ENCODE measurements at regions not wholly inside any gene's neighbourhood (a gene's known extent, or its start where the extent isn't known, plus 50 kb on each side); places are given as distances from the start of the nearest gene placed in this dataset.

GRCh38 chr4:187283201-187283955 lies 559.7 kb upstream of the FAT1 start:
- H3K9me3 ChIP-seq (ENCODE audit: control insufficient read depth, insufficient read depth, low read length), result no peaks in the 10 kb centered on the region
- POLR2A ChIA-PET (ENCODE audit: unreplicated experiment), result no interaction called here
- CTCF ChIA-PET, result no interaction called here
- dilution Hi-C loops (cut with HindIII; ENCODE audit: low sequenced_read_pairs, unreplicated experiment), result no loop called here
- DNase-seq, result peak; percentile 46
- no peak overlapping the region for H3K23ac ChIP-seq (ENCODE audit: low read depth, low read length)
- H2BK15ac ChIP-seq (ENCODE audit: low read depth, low read length), result no peak overlapping the region
- H3K27ac ChIP-seq (ENCODE audit: insufficient read depth, low read length), result no peak overlapping the region
- no peak overlapping the region for H3K4ac ChIP-seq (ENCODE audit: low read depth, low read length)
- H3K56ac ChIP-seq (ENCODE audit: extremely low read depth, insufficient read depth, low read length), result no peak overlapping the region
- H3K14ac ChIP-seq (replicated peaks; ENCODE audit: low read depth, low read length), result peak overlapping the region; percentile 65; the same call in 1 of the 2 replicates
- no peaks in the 10 kb centered on the region for H3K36me3 ChIP-seq (ENCODE audit: control insufficient read depth, insufficient read depth, low read length)
- no peak for ATAC-seq (ENCODE audit: low read depth)
- no peak overlapping the region for H2AK5ac ChIP-seq (ENCODE audit: low read depth, low read length)
- no CpG with 5 or more reads among the region's 10 CpGs for WGBS, 2 experiments (ENCODE audit: extremely low coverage in 2 of 2, insufficient read length in 1 of 2)
- H3K4me3 ChIP-seq (ENCODE audit: insufficient read depth, low read depth, low read length), result no peak overlapping the region
- intact Hi-C loops (cut with micrococcal nuclease), result no loop called here
- no TSS peak for BruUV-seq (replicated peaks)
- H3K18ac ChIP-seq (ENCODE audit: low read depth, low read length), result no peak overlapping the region; the same call in 1 of the 2 replicates
- no peak overlapping the region for H2AK9ac ChIP-seq (replicated peaks; ENCODE audit: low read depth, low read length, poor library complexity)
- no peaks in the 10 kb centered on the region for H4K20me1 ChIP-seq (ENCODE audit: insufficient read depth, low read length)
- peak overlapping the region; percentile 66; the same call in 1 of the 2 replicates for H2BK20ac ChIP-seq (ENCODE audit: low read depth, low read length)
- H3K4me1 ChIP-seq (ENCODE audit: control insufficient read depth, insufficient read depth, low read length), result peaks cover 7% of the 10 kb centered on the region
- peak overlapping the region; percentile 41 for H2BK120ac ChIP-seq (ENCODE audit: low read depth, low read length)
- 0 out of 2 replicates have a peak overlapping the region, but pooled peaks have one; percentile 12 for H4K5ac ChIP-seq (ENCODE audit: low read depth, low read length)
- no peak overlapping the region for H3K4me2 ChIP-seq (ENCODE audit: low read depth, low read length)
- in situ Hi-C loops (cut with MboI; ENCODE audit: low sequenced_read_pairs), result no loop called here
- peaks cover 8% of the 10 kb centered on the region for H3K9me1 ChIP-seq (ENCODE audit: insufficient read depth, low read length)
- TF ChIP-seq NFE2L2 (IDR thresholded peaks at IDR 0.05; ENCODE audit: low read depth, low read length), result no peak
- TF ChIP-seq MAZ (IDR thresholded peaks at IDR 0.05; ENCODE audit: borderline replicate concordance, low read depth, low read length), result no peak
- TF ChIP-seq BHLHE40 (IDR thresholded peaks at IDR 0.05; ENCODE audit: low read depth, low read length), result no peak
- no peak for TF ChIP-seq SMC3 (IDR thresholded peaks at IDR 0.05; ENCODE audit: low read depth, low read length)
- TF ChIP-seq CEBPB (IDR thresholded peaks at IDR 0.05; ENCODE audit: low read depth, low read length), result no peak
- no peak for TF ChIP-seq MAFK (IDR thresholded peaks at IDR 0.05; ENCODE audit: low read depth, low read length)
- TF ChIP-seq POLR2A (IDR thresholded peaks at IDR 0.05; ENCODE audit: low read depth, low read length), result no peak
- TF ChIP-seq RFX5 (IDR thresholded peaks at IDR 0.05; ENCODE audit: low read depth, low read length), result no peak
- TF ChIP-seq RAD21 (IDR thresholded peaks at IDR 0.05; ENCODE audit: low read length), result no peak
- no peak for TF ChIP-seq MXI1 (IDR thresholded peaks at IDR 0.05; ENCODE audit: borderline replicate concordance, low read depth, low read length)
- TF ChIP-seq, protein P1, sequence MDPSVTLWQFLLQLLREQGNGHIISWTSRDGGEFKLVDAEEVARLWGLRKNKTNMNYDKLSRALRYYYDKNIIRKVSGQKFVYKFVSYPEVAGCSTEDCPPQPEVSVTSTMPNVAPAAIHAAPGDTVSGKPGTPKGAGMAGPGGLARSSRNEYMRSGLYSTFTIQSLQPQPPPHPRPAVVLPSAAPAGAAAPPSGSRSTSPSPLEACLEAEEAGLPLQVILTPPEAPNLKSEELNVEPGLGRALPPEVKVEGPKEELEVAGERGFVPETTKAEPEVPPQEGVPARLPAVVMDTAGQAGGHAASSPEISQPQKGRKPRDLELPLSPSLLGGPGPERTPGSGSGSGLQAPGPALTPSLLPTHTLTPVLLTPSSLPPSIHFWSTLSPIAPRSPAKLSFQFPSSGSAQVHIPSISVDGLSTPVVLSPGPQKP (IDR thresholded peaks at IDR 0.05; ENCODE audit: borderline replicate concordance, low read depth, low read length), result no peak
- no peak for TF ChIP-seq CTCF (conservative IDR thresholded peaks at IDR 0.05; ENCODE audit: low read depth, low read length)
- TF ChIP-seq CHD1 (IDR thresholded peaks at IDR 0.05; ENCODE audit: low read depth, low read length), result no peak
- no peak overlapping the region for H2AFZ ChIP-seq (replicated peaks; ENCODE audit: low read length, poor library complexity)
- no peaks in the 10 kb centered on the region for H3K27me3 ChIP-seq (ENCODE audit: control insufficient read depth, insufficient read depth, low read length)
- no peak overlapping the region for H4K91ac ChIP-seq (ENCODE audit: insufficient read depth, low read depth, low read length)
- no peak overlapping the region for H2BK5ac ChIP-seq (ENCODE audit: low read depth, low read length, poor library complexity, severe bottlenecking)
- peak overlapping the region in 1 of 2 experiments; percentile 46; a peak in 1 of 4 replicates for H4K8ac ChIP-seq (ENCODE audit: low read depth in 2 of 2, low read length in 2 of 2)
- H3K79me1 ChIP-seq (ENCODE audit: low read depth in 1 of 2, low read length in 2 of 2), result no peaks in the 10 kb centered on the region
- no peak overlapping the region for H3K9ac ChIP-seq (ENCODE audit: low read depth, low read length)
